GM18502 (cell line): ENCODE measurements at regions not wholly inside any gene's neighbourhood (a gene's known extent, or its start where the extent isn't known, plus 50 kb on each side); places are given as distances from the start of the nearest gene placed in this dataset.

Source experiments
- ATAC-seq: cut with Tn5 transposase; IDR thresholded peaks from one replicate; pipeline ENCODE4 v1.9.1; 2021; ENCODE audit warnings: mild to moderate bottlenecking; ENCODE audit not compliant: unreplicated experiment, poor library complexity

DNA sequence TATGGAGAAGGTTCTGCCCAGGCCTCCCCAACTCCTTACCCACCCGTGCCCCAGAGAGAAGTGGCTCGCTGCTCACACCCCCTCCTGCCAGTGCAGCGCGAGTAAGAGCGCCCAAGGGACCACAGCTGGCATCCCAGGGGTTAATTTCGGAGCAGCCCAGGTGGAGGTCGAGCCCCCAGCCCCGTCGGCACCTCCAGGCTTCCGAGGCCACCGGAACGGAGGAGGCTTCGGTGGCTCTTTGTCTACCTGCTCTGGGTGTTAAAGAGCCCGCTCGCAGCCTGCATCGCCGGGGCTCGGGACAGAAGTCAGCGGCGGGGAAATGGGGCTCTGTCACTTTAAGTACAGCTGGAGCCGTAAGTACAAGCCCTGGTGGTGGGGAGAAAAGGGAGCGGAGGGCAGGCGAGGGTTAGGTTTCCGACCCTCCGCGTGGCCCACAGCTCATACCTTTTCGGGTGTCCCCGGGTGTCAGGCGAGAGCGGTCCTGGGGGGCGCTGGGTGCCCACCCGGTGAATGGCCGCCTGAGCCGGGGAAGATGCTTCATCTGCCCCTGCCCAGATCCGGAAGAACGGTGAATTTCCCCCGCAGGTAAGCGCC lies 89.4 kb upstream of the IPO9 start:
- ATAC-seq, result no peak

GRCh38 chr1:201740086-201740541 lies 88.8 kb upstream of the IPO9 start:
- no peak for ATAC-seq

DNA sequence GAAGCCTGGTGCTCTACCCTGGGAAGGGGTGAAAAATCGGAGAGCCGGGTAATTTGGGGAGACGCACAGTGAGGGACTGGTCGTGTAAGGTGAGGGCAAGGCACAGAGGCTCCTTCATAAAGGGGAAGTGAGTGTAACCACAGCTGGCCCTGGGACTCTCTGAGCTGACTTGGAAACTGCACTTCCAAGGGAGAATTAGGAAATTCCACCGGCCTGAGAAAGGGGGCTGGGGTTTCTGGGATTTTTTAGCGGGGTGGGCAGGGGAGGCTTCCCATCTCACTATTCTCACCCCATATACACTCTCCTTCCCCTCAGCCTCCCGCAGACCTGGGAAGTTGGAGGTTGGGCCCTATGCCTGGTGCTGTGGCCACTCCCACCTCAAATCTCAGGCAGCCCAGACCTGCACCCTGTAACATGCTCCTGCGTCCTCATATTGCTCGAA lies 88.3 kb upstream of the IPO9 start:
- no peak for ATAC-seq

- ATAC-seq, result no peak
Observed at GRCh38 chr1:201741763-201742342, 87.1 kb upstream of the IPO9 start.

DNA sequence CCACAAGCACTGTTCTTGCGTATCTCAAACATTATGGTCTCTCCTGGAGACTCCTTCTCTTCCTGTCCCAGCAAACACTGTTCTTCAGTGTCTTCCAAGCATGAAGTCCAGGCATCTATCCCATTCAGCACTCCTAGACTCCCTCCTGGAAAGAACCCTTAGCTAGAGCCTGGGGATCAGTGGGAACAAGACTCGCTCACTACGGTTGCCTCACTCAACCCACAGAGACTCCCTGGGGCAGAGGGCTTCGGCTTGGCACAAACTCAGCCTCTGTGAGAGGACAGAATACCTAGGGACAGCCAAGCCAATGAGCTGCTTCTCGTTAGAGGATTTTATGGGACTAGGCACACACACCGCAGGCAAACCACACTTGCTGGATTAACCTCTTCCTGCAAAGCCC lies 86.5 kb upstream of the IPO9 start:
- no peak for ATAC-seq

DNA sequence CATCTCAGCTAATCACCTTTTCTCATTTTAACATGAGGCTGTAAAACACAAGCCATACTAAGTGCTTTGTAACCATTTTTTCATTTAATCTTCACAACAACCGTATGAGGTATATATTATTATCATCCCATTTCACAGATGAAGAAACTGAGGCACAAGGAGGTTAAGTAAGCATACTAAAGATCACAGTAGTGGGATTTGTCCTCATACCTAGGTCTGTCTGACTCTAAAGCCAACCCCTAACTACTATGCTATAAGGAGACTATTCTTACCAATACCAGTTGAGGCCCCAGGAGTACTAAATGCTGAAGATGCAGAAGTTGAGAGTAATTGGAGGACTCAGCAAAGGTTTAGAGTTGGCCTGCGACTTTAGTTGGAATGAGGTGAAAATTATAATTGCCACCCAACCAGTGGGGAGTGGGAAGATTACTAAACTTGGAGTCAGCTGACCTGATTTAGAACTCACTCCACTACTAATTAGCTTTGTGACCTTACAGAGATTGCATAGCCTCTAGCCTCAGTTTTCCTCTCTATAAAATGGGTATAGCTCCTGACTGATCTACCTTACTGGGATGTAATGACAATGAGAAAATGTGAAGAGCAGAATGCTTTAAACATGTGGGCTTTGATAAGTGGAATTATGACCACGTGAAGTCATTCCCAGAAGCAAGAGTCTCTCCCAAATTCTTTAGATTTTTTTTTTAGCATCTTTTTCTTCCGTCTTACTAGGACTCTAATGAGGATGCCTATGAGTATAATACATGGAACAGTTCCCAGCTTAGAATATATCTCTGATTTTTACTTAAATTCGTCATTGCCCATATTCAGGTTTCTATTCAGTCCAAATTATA lies 85.8 kb upstream of the IPO9 start:
- ATAC-seq, result no peak

DNA sequence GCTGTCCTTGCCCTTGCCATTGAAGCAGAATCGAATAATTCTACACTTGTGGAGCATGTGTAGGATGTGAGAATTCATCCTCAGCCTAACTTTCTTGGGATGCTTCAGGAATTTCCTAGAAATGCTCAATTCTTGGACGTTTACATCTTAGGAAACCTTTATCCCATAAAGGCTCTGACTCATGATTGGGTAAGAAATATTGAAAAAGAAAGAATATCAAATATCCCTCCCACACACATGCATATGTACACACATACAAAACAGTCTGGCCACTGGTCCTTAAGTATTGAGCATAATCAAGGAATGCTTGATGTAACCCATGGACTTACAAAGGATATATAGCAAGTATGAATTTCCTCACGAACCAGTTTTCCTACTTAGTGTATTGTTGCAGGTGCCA lies 83.9 kb upstream of the IPO9 start:
- ATAC-seq, result no peak

GRCh38 chr1:201746156-201746555 lies 82.8 kb upstream of the IPO9 start:
- no peak for ATAC-seq

- ATAC-seq, result no peak
Observed at GRCh38 chr1:201747261-201747660, 81.7 kb upstream of the IPO9 start.

GRCh38 chr1:201748335-201748734 lies 80.6 kb upstream of the IPO9 start:
- ATAC-seq, result no peak

- no peak for ATAC-seq
Observed at GRCh38 chr1:201749059-201749690, 79.8 kb upstream of the IPO9 start.

- no peak for ATAC-seq
Observed at GRCh38 chr1:201750120-201750519, 78.8 kb upstream of the IPO9 start.

DNA sequence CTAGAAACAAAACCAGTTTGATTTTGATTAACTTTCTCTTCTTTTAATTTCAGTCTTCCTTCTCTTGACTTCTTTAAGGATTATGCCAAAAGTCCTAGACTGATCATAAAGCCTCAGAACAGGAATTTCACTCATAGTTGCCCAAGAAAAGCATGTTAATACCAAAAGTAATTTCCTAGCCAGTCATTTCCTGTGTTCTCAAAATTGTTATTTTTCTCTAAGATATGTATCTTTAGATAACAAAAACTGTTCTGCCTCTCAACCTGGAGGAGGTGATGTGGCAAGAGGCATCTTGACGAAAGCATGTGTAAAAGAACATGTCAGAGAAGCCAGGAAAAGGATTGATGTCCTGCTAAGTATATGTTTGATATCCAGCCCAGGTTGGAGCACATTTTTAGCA lies 78.0 kb upstream of the IPO9 start:
- no peak for ATAC-seq

DNA sequence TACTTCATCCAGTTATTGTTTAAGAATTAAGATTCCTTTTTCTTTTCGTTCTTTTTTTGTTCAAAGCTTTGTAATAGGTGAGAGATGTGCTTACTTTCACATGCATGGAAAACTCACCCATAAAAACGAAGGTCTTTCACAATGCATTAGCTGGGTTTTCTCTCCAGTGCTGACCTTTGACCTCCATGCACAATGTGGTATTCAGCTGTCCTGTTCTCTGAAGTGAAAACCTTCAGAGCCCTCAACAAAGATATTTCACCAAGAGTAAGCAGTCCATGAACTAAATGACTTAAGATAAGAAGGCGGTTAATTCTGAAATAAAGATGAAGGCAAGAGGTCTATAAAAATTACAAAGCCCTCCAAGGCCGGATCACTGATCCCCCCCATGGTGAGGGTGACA lies 77.1 kb upstream of the IPO9 start:
- no peak for ATAC-seq

GRCh38 chr1:201752333-201752732 lies 76.6 kb upstream of the IPO9 start:
- no peak for ATAC-seq

DNA sequence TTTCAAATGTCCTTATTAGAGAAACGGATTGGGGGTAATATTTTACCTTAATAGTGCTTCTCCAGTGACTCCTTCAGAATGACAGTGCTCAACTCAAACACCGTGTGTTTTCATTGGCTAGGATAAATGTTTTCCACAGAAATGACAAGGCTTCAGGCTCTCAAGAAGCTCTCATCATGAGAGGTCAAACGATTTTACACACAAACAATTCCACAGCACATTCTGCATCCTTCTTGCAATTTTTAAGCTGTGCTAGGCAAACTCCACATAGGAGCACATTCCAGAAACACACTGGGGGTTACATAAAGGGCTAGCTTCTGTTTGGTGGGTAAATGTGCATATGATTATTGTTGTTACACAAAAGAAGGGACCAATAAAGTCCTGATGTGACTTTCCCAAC lies 75.5 kb upstream of the IPO9 start:
- ATAC-seq, result no peak

DNA sequence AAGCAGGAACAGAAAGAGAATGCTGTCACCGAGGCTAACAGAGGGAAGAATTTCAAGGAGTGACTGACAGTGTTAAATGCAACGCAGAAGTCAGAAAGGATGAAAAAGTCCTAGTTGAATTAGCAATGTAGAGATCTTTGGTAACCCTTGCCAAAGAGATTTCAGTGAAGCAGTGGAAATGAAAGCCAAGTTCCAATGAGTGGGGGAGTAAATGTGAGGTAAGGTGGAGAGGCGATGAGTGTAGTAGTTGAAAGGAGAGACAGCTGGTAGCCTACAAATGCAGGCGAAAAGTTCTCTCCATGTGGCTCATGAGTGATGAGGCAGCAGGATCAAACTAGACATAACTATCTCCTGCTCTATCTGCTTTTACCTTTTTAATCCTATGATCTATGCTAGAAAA lies 74.6 kb upstream of the IPO9 start:
- ATAC-seq, result no peak

DNA sequence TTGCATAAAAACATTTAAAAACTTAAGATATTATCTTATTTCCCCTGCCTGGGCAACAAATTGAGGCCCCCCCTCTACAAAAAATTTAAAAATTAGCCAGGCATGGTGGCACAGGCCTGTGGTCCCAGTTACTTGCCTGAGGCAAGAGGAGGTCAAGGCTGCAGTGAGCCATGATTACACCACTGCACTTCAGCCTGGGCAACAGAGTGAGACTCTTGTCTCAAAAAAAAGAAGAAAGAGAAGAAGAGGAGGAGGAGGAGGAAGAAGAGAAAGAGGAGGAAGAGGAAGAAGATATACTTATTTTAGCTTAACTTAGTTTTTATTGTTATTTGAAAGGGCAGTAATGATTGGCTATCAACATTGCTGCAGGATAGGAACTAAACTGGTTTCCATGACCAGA lies 73.8 kb upstream of the IPO9 start:
- no peak for ATAC-seq

GRCh38 chr1:201756406-201756805 lies 72.6 kb upstream of the IPO9 start:
- ATAC-seq, result no peak

DNA sequence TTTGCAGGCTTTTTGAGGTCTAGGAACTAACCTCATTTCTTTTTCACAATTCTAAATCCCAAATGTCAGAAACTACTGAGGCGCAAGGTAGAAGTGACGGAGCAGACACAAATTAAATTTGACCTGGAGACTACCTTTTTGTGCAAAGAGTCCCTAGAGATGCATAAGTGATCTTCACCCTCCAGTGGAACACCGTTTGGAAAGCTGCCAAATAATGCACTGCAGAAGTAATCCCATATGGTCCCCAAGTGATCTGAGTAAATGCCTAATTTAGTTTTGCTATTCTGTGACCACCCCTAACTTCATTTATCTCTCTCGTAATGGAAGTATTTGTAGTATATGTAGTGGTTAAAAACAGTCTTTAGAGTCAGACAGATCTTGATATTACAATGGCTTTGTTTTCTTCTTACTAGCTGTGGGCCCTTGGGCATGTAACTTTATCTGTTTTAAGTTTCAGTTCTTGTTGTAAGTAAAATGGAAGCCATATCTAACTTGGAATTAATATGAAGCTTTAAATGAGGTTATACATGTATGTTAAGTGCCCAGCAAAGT lies 70.4 kb upstream of the IPO9 start:
- no peak for ATAC-seq
